Loucy (cell line): ENCODE measurements at regions not wholly inside any gene's neighbourhood (a gene's known extent, or its start where the extent isn't known, plus 50 kb on each side); places are given as distances from the start of the nearest gene placed in this dataset.

Experiments
- H2AFZ ChIP-seq: fragments of 200-600 bp; sonication (generic); 2 replicates; pipeline ENCODE4 v1.6.0; 2016; ENCODE audit warnings: antibody characterized with exemption, mild to moderate bottlenecking, low read length, moderate library complexity
- H3F3A ChIP-seq: fragments of 200-600 bp; 2 replicates; pipeline ENCODE4 v1.6.0; 2016; ENCODE audit warnings: antibody characterized with exemption, low read depth, mild to moderate bottlenecking
- H3K27me3 ChIP-seq: fragments of 200-600 bp; sonication (generic); 2 replicates; pipeline ENCODE4 v1.6.1; 2014; ENCODE audit warnings: low read length, mild to moderate bottlenecking; ENCODE audit not compliant: insufficient read depth, poor library complexity, severe bottlenecking
- H3K36me3 ChIP-seq: fragments of 200-600 bp; sonication (generic); 2 replicates; pipeline ENCODE4 v1.6.1; 2016; ENCODE audit warnings: low read length; ENCODE audit not compliant: insufficient read depth
- H3K4me1 ChIP-seq: fragments of 200-600 bp; sonication (generic); 2 replicates; pipeline ENCODE4 v1.5.1; 2014; ENCODE audit warnings: low read length, mild to moderate bottlenecking; ENCODE audit not compliant: insufficient read depth, poor library complexity, severe bottlenecking
- H3K4me2 ChIP-seq: fragments of 200-600 bp; sonication (generic); 2 replicates; pipeline ENCODE4 v1.6.0; 2014; ENCODE audit warnings: antibody characterized with exemption, low read length, low read depth, mild to moderate bottlenecking; ENCODE audit not compliant: poor library complexity, severe bottlenecking
- H3K4me3 ChIP-seq: fragments of 200-600 bp; sonication (generic); 2 replicates; pipeline ENCODE4 v1.5.1; 2014; ENCODE audit warnings: low read length, mild to moderate bottlenecking, mixed read lengths; ENCODE audit not compliant: poor library complexity, severe bottlenecking
- H3K79me2 ChIP-seq: fragments of 200-600 bp; sonication (generic); 2 replicates; pipeline ENCODE4 v1.6.1; 2014; ENCODE audit warnings: low read length; ENCODE audit not compliant: insufficient read depth
- H3K9ac ChIP-seq: fragments of 200-600 bp; sonication (generic); 2 replicates; pipeline ENCODE4 v1.6.0; 2014; ENCODE audit warnings: mild to moderate bottlenecking, low read depth, low read length, moderate library complexity; ENCODE audit not compliant: poor library complexity, severe bottlenecking
- H3K9me2 ChIP-seq: fragments of 200-600 bp; sonication (generic); replicated peaks from 2 replicates; pipeline ENCODE4 v1.6.1; 2016; ENCODE audit warnings: low read depth, low read length, mixed read lengths
- H3K9me3 ChIP-seq: fragments of 200-600 bp; sonication (generic); 2 replicates; pipeline ENCODE4 v1.6.1; 2014; ENCODE audit warnings: mild to moderate bottlenecking, antibody characterized with exemption, low read length, low read depth; ENCODE audit not compliant: insufficient read depth
- H4K20me1 ChIP-seq: fragments of 200-600 bp; sonication (generic); 2 replicates; pipeline ENCODE4 v1.6.0; 2014; ENCODE audit warnings: antibody characterized with exemption, low read length, mild to moderate bottlenecking; ENCODE audit not compliant: insufficient read depth, poor library complexity, severe bottlenecking
- CTCF ChIP-seq: fragments of 200-600 bp; sonication (generic); conservative IDR thresholded peaks from 2 replicates; pipeline ENCODE4 v1.5.1; 2014; ENCODE audit warnings: mild to moderate bottlenecking, antibody characterized with exemption, low read length
- EZH2phosphoT487 ChIP-seq: fragments of 200-600 bp; IDR thresholded peaks from 2 replicates; pipeline ENCODE4 v1.6.1; 2018; ENCODE audit warnings: antibody characterized with exemption, mild to moderate bottlenecking, moderate library complexity, borderline replicate concordance

- Histone ChIP-seq H3K4me1 (no peaks in the 10 kb centered on the region), H2AFZ (no peak overlapping the region), H3K36me3 (no peaks in the 10 kb centered on the region), H3F3A (no peaks in the 10 kb centered on the region), H4K20me1 (no peaks in the 10 kb centered on the region), H3K27me3 (no peaks in the 10 kb centered on the region), H3K79me2 (no peaks in the 10 kb centered on the region), H3K4me3 (no peak overlapping the region), H3K4me2 (no peak overlapping the region), H3K9ac (no peak overlapping the region), H3K9me3 (no peaks in the 10 kb centered on the region), H3K9me2 (no peaks in the 10 kb centered on the region)
- no peak for TF ChIP-seq EZH2phosphoT487
- TF ChIP-seq CTCF: no peak
Measured at GRCh38 chr6:120924214-120924613, 410.1 kb downstream of the TBC1D32 start.

GRCh38 chr6:120918137-120918536 lies 416.1 kb downstream of the TBC1D32 start:
- Histone ChIP-seq H3K4me3 (no peak overlapping the region), H3K36me3 (no peaks in the 10 kb centered on the region), H3K9me3 (no peaks in the 10 kb centered on the region), H3F3A (no peaks in the 10 kb centered on the region), H3K4me2 (no peak overlapping the region), H3K27me3 (no peaks in the 10 kb centered on the region), H3K9me2 (no peaks in the 10 kb centered on the region), H3K79me2 (no peaks in the 10 kb centered on the region), H3K4me1 (no peaks in the 10 kb centered on the region), H4K20me1 (no peaks in the 10 kb centered on the region), H2AFZ (no peak overlapping the region), H3K9ac (no peak overlapping the region)
- TF ChIP-seq EZH2phosphoT487 (no peak), CTCF (no peak)

GRCh38 chr6:120916844-120917243 lies 417.4 kb downstream of the TBC1D32 start:
- Histone ChIP-seq H3K27me3 (no peaks in the 10 kb centered on the region), H3K9ac (no peak overlapping the region), H3K9me3 (no peaks in the 10 kb centered on the region), H3F3A (no peaks in the 10 kb centered on the region), H3K4me1 (no peaks in the 10 kb centered on the region), H3K9me2 (no peaks in the 10 kb centered on the region), H3K4me2 (no peak overlapping the region), H3K4me3 (no peak overlapping the region), H4K20me1 (no peaks in the 10 kb centered on the region), H3K79me2 (no peaks in the 10 kb centered on the region), H2AFZ (no peak overlapping the region), H3K36me3 (no peaks in the 10 kb centered on the region)
- TF ChIP-seq EZH2phosphoT487 (no peak), CTCF (no peak)
